IPS-18c (cell line): ENCODE measurements at regions not wholly inside any gene's neighbourhood (a gene's known extent, or its start where the extent isn't known, plus 50 kb on each side); places are given as distances from the start of the nearest gene placed in this dataset.

Source experiments
- H3K4me3 ChIP-seq: 2 replicates; pipeline ENCODE4 v1.7.0; 2013; ENCODE audit warnings: low read depth, mild to moderate bottlenecking, low read length, moderate library complexity; ENCODE audit not compliant: insufficient read depth
- H3K9me3 ChIP-seq: one replicate; pipeline ENCODE4 v1.6.1; 2013; ENCODE audit warnings: mild to moderate bottlenecking, low read length, moderate library complexity; ENCODE audit not compliant: control insufficient read depth, insufficient read depth

DNA sequence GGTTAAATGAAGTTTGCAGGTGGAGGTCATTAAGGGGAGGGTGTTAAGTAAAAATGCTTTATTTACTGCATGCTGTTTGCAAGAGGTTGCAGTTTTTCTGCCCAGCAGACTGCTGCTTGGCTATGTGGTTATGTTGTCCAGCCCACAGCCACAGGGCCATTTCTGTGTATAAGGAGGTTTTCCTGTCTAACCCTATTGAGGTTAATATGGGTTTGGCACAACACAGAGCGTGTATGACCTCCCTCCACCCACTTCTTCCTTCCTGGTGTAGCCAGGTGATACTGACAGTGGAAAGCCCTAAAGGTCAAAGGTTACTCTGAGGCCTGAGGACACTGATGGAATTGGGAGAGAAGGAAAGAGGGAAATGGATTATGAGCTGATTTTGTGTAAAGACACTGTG lies 253.7 kb upstream of the PWP1 start:
- Histone ChIP-seq H3K4me3 (no peak overlapping the region), H3K9me3 (no peaks in the 10 kb centered on the region)

DNA sequence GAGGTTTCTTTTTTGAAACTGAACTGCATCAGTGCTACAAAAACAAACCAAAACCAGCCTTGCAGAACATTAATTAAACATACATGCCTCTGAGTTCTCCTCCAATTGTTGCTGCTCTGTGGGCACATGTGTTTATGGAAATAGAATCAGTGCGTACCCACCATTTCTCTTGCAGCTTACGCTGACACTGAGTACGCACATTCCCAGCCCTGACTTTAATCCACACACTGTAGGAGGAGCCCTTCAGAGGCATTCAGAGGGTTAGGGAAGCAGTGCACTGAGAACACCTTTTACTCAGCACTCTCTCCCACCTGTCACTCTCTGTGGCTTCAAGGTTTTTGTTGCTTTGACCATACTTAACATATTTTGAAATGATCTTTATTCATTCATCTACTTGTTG lies 250.5 kb upstream of the PWP1 start:
- no peaks in the 10 kb centered on the region for H3K9me3 ChIP-seq
- no peak overlapping the region for H3K4me3 ChIP-seq

DNA sequence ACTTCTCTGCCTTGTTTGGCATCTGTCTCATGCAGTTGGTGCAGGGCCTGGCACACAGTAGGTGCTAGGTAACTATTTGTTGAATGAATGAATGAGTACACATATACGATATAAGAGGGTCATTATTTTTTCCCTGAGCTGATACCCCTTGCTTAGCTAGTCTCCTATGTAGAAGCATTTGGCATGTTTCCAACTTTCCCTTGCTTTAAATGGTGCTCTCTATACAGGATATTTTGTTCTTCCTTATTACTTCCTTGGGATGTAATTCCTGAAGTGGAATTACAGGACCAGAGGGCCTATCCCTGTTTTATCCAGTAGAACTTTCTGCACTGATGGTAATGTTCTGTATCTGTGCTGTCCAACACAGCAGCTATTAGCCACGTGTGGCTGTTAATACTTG lies 250.1 kb upstream of the PWP1 start:
- Histone ChIP-seq H3K4me3 (no peak overlapping the region), H3K9me3 (no peaks in the 10 kb centered on the region)

DNA sequence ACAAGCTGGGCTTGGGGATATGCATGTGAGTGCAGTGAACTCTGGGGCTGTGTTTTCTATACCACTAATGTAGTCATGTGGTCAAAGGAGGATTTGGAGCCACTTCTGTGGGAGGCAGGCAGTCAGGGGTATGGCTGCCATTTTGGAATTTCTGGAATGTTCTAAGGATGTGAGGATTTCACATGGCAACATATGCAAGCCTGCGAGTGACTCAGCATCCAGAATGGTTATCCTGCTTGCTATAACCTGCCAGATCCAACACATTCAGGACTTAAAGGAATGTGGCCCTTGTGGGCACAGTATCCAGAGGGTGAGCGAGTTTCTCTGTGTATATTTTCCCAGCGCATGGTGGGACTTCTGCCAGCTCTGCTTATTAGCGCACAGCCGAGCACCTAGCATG lies 249.2 kb upstream of the PWP1 start:
- Histone ChIP-seq H3K9me3 (no peaks in the 10 kb centered on the region), H3K4me3 (no peak overlapping the region)

DNA sequence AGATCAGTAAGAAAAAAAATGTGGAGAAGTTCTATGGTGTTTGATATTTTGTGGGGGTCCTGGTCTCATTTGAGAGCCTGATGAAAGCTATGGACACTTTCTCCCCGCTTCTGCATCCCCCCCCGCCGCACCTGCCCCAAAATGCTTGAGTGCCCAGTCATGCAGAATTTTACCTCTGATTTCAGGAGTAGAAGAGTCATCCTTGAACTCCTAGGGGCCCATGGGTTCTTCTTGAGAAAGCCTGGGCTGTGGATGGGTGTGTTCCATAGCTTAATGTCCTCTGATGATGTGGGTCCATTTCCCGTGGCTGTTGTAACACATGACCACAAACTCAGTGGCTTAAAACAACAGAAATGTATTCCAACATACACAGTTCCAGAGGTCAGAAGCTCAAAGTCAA lies 248.8 kb upstream of the PWP1 start:
- H3K9me3 ChIP-seq: no peaks in the 10 kb centered on the region
- H3K4me3 ChIP-seq: no peak overlapping the region

DNA sequence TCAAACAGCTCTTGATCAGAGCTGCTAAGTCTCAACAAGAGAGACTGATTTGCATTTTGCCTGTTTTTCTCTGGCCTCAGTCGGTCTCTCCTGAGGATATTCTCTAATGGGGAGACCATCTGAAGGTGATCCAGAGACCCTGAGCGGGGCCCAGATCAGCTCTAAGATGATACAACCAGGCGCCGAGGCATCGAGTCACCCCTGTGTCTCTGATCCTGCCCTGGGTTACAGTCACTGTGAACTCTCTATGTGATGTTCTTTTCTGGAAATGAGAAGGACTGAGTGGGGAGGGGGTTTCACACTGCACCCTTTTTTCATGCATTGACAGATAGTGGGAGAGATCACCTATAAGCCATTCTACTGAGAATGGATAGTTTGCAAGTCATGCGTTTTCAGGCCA lies 247.6 kb upstream of the PWP1 start:
- Histone ChIP-seq H3K4me3 (no peak overlapping the region), H3K9me3 (no peaks in the 10 kb centered on the region)

DNA sequence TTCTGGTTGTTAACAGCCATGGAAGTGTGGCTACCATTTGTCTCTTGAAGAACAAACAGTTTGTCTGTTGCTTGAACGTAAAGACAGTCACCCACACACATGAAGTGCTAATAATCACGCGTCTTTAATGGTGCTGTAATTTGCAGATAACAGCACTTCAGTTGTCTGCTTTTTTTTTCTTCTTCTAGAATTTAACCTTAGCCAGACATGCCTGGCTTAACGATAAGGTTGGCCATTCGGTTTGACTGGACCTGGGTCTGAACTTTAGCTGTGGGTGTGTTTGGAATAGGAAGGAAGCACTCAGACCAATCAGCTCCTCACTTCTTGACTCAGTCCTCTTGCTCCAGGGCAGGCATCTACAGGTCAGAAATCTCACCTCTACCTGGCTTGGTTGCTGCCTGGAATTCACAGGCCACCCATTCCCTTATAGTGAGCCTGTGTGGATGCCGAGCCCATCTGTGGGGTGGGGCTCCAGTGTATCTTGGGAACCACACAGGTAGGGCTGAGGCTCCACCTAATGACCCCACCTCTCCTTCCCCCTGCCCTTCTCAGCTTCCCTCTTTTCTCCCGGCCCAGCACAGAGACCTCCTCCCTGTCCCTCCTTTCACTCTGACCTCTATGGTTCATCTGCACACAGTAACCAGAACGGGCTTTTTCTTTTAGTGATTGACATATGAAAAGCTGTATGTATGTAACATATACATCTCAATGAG lies 246.4 kb upstream of the PWP1 start:
- H3K9me3 ChIP-seq: no peaks in the 10 kb centered on the region
- H3K4me3 ChIP-seq: no peak overlapping the region

DNA sequence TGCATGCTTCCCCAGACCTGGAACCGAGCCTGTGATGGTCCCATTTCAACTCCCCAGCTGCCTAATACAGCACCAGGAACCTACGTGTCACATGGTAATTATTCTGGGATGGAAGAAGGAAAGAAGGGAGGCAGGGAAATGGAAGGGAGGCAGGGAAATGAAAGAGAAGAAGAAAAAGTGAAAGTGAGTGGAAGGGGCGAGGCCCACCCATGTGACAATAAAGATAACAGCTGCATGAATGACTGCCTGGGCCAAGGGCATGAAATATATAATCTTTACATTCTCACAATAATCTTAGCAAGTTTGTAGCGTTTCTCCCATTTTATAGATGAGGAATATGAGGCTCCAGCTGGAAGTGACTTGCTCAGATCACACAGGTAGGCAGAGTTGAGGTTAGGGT lies 245.0 kb upstream of the PWP1 start:
- H3K9me3 ChIP-seq: no peaks in the 10 kb centered on the region
- no peak overlapping the region for H3K4me3 ChIP-seq

DNA sequence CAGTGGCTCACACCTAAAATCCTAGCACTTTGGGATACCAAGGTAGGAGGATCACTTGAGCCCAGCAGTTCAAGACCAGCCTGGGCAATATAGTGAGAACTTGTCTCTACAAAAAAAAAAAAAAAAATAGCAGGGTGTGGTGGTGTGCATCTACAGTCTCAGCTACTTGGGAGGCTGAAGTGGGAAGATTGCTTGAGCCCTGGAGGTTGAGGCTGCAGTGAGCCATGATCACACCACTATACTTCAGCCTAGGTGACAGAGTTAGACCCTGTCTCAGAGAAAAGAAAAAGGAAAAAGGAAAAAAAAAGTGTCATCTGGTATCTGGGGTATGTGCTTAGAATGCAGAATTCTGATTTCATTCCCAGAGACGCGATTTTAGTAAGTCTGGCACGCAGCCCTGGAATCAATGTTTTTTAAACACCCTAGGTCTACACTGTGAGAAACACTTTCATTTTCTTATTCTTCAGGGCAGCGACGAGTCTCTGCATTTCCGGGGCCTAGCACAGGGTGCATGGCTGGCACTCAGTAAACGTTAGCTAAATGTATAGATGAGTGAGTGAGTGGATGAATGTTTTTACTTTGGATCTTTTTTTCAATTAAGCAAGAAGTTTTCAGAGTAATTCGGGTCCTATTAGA lies 243.8 kb upstream of the PWP1 start:
- Histone ChIP-seq H3K4me3 (no peak overlapping the region), H3K9me3 (no peaks in the 10 kb centered on the region)

DNA sequence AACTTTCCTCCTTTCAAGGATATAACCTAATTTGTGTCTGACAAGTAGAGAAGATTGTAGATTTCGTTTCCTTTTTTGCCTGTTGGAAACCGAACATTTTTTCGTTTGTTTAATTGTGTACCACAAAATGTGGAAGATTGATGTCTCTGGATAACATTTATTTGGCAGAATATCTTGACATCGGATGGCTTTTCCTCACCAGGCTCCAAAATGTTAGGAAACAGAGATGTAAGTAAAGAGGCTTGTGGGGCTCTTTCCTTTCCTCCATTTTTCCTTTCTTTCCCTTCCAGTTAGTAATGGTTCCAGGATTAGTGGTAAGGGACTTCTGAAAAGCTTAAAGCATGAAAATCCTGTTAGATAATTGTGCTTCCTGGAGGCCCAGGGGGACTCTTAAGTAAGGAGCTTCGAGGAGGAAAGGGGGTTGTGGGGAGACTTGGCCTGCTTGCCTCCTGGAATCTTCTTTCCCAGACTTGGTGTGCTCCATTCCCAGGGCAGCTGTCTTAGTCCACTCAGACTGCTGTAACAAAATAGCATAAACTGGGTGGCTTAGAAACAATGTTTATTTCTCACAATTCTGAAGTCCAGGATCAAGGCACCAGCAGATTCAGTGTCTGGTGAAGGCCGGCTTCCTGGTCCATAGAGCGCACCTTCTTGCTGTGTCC lies 243.1 kb upstream of the PWP1 start:
- H3K4me3 ChIP-seq: no peak overlapping the region
- H3K9me3 ChIP-seq: no peaks in the 10 kb centered on the region

DNA sequence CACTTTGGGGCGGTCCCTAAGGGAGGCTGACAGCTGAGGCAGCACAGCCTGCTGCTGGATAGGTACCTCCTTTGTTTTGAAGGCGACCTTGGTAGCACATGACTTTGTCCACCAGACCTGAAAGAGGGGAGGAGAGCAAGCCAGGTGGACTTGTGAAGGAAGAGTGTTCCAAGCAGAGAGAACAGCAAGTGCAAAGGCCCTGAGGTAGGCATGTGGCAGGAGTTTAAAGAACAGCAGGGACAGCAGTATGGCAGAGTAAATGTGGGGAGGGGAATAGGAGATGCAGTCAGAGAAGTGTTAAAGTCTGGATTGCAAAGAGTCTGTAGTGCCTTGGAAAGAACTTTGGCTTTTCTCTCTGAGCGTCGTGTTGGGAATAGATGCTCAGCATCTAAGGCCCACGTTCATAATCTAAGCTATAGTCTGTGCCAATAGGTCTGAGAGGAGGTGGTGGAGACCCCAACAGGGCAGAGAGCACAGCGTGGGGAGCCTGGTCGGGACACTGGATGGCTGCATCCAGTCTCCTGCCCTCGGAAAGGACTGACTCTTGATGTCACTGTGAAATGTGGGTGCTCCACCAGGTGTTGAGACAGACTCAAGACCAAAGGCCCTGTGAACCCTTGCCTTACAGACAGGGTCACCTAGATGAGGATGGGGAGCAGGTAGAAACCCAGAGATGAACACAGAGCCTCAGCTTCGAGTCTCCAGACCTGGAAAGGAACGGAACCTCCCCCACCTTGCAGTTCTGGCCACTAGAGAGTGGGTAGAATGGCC lies 242.1 kb upstream of the PWP1 start:
- Histone ChIP-seq H3K9me3 (no peaks in the 10 kb centered on the region), H3K4me3 (no peak overlapping the region; the same call in 1 of the 2 replicates)

DNA sequence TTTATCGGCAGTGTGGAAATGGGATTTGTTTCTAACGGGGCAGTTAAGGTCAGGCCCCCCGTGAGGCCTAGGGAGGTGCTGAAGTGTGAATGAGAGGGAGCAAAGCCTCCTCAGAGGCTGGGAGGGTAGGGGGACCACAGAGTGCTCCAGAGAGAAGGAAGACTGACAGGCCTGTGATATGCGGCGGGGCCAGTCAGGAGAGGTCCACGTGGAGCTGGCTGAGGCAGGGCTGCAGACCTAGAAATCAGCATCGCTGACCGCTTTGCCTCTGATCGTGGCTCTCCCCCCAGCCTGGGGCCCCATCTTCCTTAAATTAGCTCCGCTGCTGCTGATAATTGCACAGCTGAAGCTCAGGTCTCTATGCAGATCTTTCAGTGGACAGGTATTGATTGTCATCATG lies 240.8 kb upstream of the PWP1 start:
- no peaks in the 10 kb centered on the region for H3K9me3 ChIP-seq
- H3K4me3 ChIP-seq: no peak overlapping the region

DNA sequence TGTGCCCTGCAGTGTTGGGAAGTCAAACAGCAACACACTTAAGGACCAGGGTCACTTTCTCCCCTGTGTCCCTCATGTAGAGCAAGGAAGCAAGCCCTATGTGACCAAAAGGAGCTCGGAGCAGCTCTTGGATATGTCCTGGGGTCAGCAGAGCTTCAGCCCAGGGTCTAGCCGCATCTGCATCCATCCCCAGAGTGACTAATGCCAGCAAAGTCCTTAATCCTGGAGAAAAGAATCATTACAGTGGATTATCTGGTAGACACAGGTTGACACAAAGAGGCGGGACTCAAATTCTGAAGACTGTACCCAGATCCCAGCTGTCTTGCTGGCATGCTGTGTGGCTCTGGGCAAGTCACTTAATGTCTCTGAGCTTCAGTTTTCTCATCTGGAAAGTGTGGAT lies 239.1 kb upstream of the PWP1 start:
- no peak overlapping the region for H3K4me3 ChIP-seq
- H3K9me3 ChIP-seq: no peaks in the 10 kb centered on the region

DNA sequence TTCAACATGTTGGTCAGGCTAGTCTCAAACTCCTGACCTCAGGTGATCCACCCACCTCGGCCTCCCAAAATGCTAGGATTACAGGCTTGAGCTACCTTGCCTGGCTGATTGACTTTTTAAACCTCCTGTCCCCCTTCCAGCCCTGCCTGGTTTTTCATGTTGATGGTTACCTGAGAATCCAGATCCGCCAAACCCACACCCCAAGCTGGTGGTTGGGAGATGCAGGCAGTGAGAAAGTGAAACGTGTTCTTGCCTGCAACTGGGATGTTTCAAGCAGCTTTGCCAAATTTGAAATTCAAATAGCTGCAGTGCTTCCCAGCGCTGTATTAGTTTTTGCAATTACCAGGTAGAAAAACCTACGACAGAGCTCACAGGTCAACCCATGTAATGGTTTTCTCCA lies 238.3 kb upstream of the PWP1 start:
- Histone ChIP-seq H3K4me3 (no peak overlapping the region), H3K9me3 (no peaks in the 10 kb centered on the region)

DNA sequence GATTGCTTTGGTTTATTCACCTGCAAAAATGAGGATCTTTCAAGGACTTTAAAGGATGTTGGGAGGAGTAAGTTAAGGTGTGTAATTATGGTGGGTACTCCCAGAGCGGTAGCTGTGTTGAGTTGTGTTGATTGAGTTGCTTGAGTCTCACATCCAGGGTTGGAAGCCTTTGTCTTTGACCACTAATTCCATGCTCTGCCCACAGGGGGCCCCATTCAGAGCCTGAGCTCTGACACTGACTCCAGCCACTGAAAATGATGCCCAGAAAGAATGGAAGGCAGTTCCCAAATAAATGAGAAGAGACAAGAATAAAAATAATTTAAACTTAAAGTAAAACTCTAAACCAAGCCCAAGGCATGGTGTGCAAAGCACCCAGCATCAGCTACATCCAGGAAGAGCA lies 237.4 kb upstream of the PWP1 start:
- no peak overlapping the region for H3K4me3 ChIP-seq
- H3K9me3 ChIP-seq: no peaks in the 10 kb centered on the region

DNA sequence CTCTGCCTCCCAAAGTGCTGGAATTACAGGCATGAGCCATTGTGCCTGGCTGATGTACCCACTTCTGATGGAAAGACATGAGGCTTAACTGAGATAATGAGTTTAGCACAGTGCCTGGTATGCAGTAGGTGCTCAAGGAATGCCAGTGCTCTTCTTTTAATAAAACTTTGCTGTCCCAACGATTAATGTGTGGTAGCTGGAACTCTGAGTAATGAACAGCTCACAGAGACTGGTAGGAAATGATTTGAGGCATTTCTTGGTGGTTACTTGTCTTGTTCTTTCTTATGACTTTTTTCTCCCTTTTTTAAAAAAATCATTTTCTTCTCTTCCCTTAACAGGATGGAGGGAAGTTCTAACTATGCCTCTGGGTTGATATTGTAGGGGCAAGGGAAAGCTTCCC lies 235.7 kb upstream of the PWP1 start:
- Histone ChIP-seq H3K4me3 (no peak overlapping the region), H3K9me3 (no peaks in the 10 kb centered on the region)

DNA sequence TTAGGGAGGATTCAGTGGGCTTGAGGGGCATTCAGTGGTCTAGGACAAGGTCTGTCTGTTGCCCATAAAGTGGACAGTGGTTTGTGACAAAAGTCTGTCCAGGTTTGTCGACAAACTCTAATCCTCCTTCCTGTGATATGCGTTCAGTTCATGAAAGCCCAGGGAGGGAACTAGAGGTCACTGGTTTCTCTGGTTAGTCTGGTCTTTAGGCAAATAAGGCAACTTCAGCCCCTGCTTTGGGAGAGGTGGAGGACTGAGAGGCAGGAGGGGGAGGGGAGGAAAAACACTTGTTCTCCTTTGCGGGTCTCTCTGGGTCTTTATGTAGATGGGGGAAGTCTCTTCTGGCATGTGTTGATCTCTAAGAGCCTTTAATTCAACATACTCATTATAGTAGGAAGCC lies 235.1 kb upstream of the PWP1 start:
- Histone ChIP-seq H3K9me3 (no peaks in the 10 kb centered on the region), H3K4me3 (no peak overlapping the region)

DNA sequence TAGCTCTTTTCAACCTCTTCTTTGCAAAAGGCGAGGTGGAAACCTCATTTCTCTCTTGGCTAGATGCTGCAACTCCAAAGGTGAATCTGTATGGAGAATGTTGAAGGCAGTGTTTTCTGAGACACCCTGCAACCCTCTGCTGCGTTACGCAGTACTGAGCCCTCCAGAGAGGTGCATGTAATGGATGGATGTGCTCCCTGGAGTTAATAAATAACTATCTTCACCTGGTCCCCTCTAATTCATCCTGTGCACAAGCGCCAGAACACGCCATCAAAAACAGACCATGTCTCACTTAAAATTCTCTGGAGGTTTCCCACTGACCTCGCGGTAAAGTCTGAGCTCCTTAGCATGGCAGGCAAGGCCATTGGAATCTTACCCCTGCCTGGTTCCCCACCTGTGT lies 234.4 kb upstream of the PWP1 start:
- H3K9me3 ChIP-seq: no peaks in the 10 kb centered on the region

More for the DNA sequence above, 234.4 kb upstream of the PWP1 start:
- no peak overlapping the region for H3K4me3 ChIP-seq
